Trophoblast cell (in vitro differentiated cells and primary cell): ENCODE measurements at regions not wholly inside any gene's neighbourhood (a gene's known extent, or its start where the extent isn't known, plus 50 kb on each side); places are given as distances from the start of the nearest gene placed in this dataset.
"Not testable (repeated sequence)": the region's sequence is repeated elsewhere in the genome, so short reads cannot be mapped to it uniquely, and the experiment has no call there.

Source experiments
- DNase-seq, 2 donors: peaks; one replicate each; pipeline ENCODE4 v3.0.0-alpha.2; 2016
- H2AFZ ChIP-seq: 2 replicates; pipeline ENCODE4 v1.6.1; 2013; ENCODE audit warnings: low read length, moderate library complexity, mild to moderate bottlenecking; ENCODE audit not compliant: insufficient read depth, poor library complexity
- H2AK5ac ChIP-seq: 2 replicates; pipeline ENCODE4 v1.6.1; 2013; ENCODE audit warnings: mild to moderate bottlenecking, low read length
- H2BK120ac ChIP-seq: 2 replicates; pipeline ENCODE4 v1.6.1; 2013; ENCODE audit warnings: low read length, mild to moderate bottlenecking, moderate library complexity; ENCODE audit not compliant: insufficient read depth, poor library complexity
- H2BK12ac ChIP-seq: 2 replicates; pipeline ENCODE4 v1.6.1; 2013; ENCODE audit warnings: mild to moderate bottlenecking, low read length, moderate library complexity
- H2BK5ac ChIP-seq: 2 replicates; pipeline ENCODE4 v1.6.1; 2013; ENCODE audit warnings: low read length, low read depth, moderate library complexity, mild to moderate bottlenecking; ENCODE audit not compliant: poor library complexity
- H3K14ac ChIP-seq: 2 replicates; pipeline ENCODE4 v1.6.1; 2013; ENCODE audit warnings: mild to moderate bottlenecking, low read length
- H3K18ac ChIP-seq: 2 replicates; pipeline ENCODE4 v1.6.1; 2013; ENCODE audit warnings: mild to moderate bottlenecking, low read length
- H3K23ac ChIP-seq: 2 replicates; pipeline ENCODE4 v1.6.1; 2013; ENCODE audit warnings: low read length
- H3K27ac ChIP-seq: 2 replicates; pipeline ENCODE4 v1.5.1; 2013; ENCODE audit warnings: low read depth, mild to moderate bottlenecking, inconsistent platforms, low read length, moderate library complexity
- H3K27me3 ChIP-seq: 2 replicates; pipeline ENCODE4 v1.6.1; 2013; ENCODE audit warnings: inconsistent platforms, mild to moderate bottlenecking, low read length, moderate library complexity; ENCODE audit not compliant: insufficient read depth
- H3K36me3 ChIP-seq, 2 experiments: 1 replicate in 1 of 2; 2 replicates in 1 of 2; pipeline ENCODE4 v1.6.1; 2013; ENCODE audit warnings: low read length in 2 of 2, mild to moderate bottlenecking in 2 of 2, moderate library complexity in 1 of 2; ENCODE audit not compliant: insufficient read depth in 2 of 2, control insufficient read depth in 1 of 2
- H3K4ac ChIP-seq: 2 replicates; pipeline ENCODE4 v1.6.1; 2013; ENCODE audit warnings: low read depth, mild to moderate bottlenecking, low read length, moderate library complexity
- H3K4me1 ChIP-seq, 2 experiments: 1 replicate in 1 of 2; 2 replicates in 1 of 2; pipeline ENCODE4 v1.6.1; 2013; ENCODE audit warnings: low read length in 2 of 2, mild to moderate bottlenecking in 2 of 2, moderate library complexity in 1 of 2; ENCODE audit not compliant: insufficient read depth in 2 of 2, control insufficient read depth in 1 of 2
- H3K4me2 ChIP-seq: 2 replicates; pipeline ENCODE4 v1.6.1; 2013; ENCODE audit warnings: inconsistent platforms, mild to moderate bottlenecking, low read length, moderate library complexity
- H3K4me3 ChIP-seq: 2 replicates; pipeline ENCODE4 v1.5.1; 2013; ENCODE audit warnings: mild to moderate bottlenecking, low read depth, low read length, inconsistent platforms
- H3K79me1 ChIP-seq: one replicate; pipeline ENCODE4 v1.6.1; 2013; ENCODE audit warnings: low read length
- H3K79me2 ChIP-seq: 2 replicates; pipeline ENCODE4 v1.6.1; 2013; ENCODE audit warnings: low read length, mild to moderate bottlenecking; ENCODE audit not compliant: control insufficient read depth, insufficient read depth, poor library complexity
- H3K9ac ChIP-seq: 2 replicates; pipeline ENCODE4 v1.6.1; 2013; ENCODE audit warnings: mild to moderate bottlenecking, low read length
- H3K9me3 ChIP-seq: 2 replicates; pipeline ENCODE4 v1.6.1; 2013; ENCODE audit warnings: low read depth, mild to moderate bottlenecking, control low read depth, inconsistent platforms, low read length; ENCODE audit not compliant: insufficient read depth
- H4K12ac ChIP-seq: 2 replicates; pipeline ENCODE4 v1.6.1; 2013; ENCODE audit warnings: low read depth, mild to moderate bottlenecking, low read length, moderate library complexity
- H4K8ac ChIP-seq: 2 replicates; pipeline ENCODE4 v1.6.1; 2013; ENCODE audit warnings: low read depth, mild to moderate bottlenecking, low read length, moderate library complexity
- H4K91ac ChIP-seq: one replicate; pipeline ENCODE4 v1.6.1; 2013; ENCODE audit warnings: low read depth, mild to moderate bottlenecking, low read length, moderate library complexity
- WGBS: extraction: QIAGEN DNeasy Blood & Tissue Kit; methylation state at CpG from one replicate; pipeline ENCODE4 v1.1.7; 2013; ENCODE audit warnings: missing lambda C conversion rate; ENCODE audit not compliant: insufficient read length, insufficient coverage; ENCODE audit errors: extremely low coverage; 5-methylcytosine and 5-hydroxymethylcytosine counted together

DNA sequence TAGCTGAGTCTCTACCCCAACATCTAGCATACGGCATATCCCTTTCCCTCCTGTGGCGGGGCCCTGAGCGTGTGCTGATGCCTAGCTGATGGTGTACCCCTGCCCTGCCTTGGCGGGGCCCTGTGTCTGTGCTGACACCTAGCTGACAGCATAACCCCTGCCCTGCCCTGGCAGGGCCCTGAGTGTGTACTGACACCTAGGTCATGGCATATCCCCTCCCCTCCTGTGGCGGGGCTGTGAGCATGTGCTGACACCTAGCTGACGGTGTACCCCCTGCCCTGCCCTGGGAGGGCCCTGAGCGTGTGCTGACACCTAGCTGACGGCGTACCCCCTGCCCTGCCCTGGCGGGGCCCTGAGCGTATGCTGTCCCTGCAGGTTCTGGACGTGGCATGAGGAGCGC, 414.0 kb upstream of the AMELY start:
- Histone ChIP-seq H3K4me1 (no peaks in the 10 kb centered on the region), H3K18ac (no peak overlapping the region), H3K27ac (no peak overlapping the region), H2AK5ac (no peak overlapping the region), H2AFZ (no peak overlapping the region), H3K79me1 (no peaks in the 10 kb centered on the region), H4K8ac (no peak overlapping the region), H3K4ac (no peak overlapping the region), H2BK12ac (no peak overlapping the region), H2BK5ac (no peak overlapping the region), H3K27me3 (no peaks in the 10 kb centered on the region), H3K9ac (no peak overlapping the region), H3K14ac (no peak overlapping the region), H3K4me2 (no peak overlapping the region), H3K9me3 (no peaks in the 10 kb centered on the region), H4K12ac (no peak overlapping the region), H3K23ac (no peak overlapping the region), H4K91ac (no peak overlapping the region), H3K36me3 (peaks cover 14 to 18% of the 10 kb centered on the region in 2 experiments), H3K79me2 (no peaks in the 10 kb centered on the region), H3K4me3 (no peak overlapping the region), H2BK120ac (no peak overlapping the region)
- WGBS, result no CpG with 5 or more reads among the region's 13 CpGs
- no peak for DNase-seq

- no peak overlapping the region for H4K8ac ChIP-seq
- H3K4me1 ChIP-seq, result no peaks in the 10 kb centered on the region
- H3K27ac ChIP-seq, result no peak overlapping the region
- no peak overlapping the region for H3K4me2 ChIP-seq
- no peak overlapping the region for H2BK12ac ChIP-seq
- no peaks in the 10 kb centered on the region for H3K9me3 ChIP-seq
- H2AFZ ChIP-seq, result no peak overlapping the region
- no peak for DNase-seq
- H3K27me3 ChIP-seq, result no peaks in the 10 kb centered on the region
- H4K12ac ChIP-seq, result no peak overlapping the region
- H3K4me3 ChIP-seq, result no peak overlapping the region
- no peak overlapping the region for H3K18ac ChIP-seq
- H3K79me1 ChIP-seq, result no peaks in the 10 kb centered on the region
- no CpG with 5 or more reads among the region's 5 CpGs for WGBS
- no peaks in the 10 kb centered on the region for H3K79me2 ChIP-seq
- no peak overlapping the region for H3K14ac ChIP-seq
- H3K4ac ChIP-seq, result no peak overlapping the region
- no peak overlapping the region for H2AK5ac ChIP-seq
- H2BK5ac ChIP-seq, result no peak overlapping the region
- peaks cover 12 to 18% of the 10 kb centered on the region in 2 experiments for H3K36me3 ChIP-seq
- no peak overlapping the region for H3K23ac ChIP-seq
- no peak overlapping the region for H2BK120ac ChIP-seq
- H4K91ac ChIP-seq, result no peak overlapping the region
- no peak overlapping the region for H3K9ac ChIP-seq
Observed at GRCh38 chrY:7320751-7321150, 409.2 kb upstream of the AMELY start.

- H4K91ac ChIP-seq, H2BK12ac ChIP-seq: not testable (repeated sequence)
Observed at GRCh38 chrY:7320171-7320570, 408.6 kb upstream of the AMELY start.

GRCh38 chrY:7318122-7318521, 406.6 kb upstream of the AMELY start:
- no peak overlapping the region for H3K18ac ChIP-seq
- no peak overlapping the region for H3K4ac ChIP-seq
- H4K91ac ChIP-seq, result no peak overlapping the region
- no peak overlapping the region for H3K4me2 ChIP-seq
- peaks cover 9 to 12% of the 10 kb centered on the region in 2 experiments for H3K36me3 ChIP-seq
- no peak overlapping the region for H4K8ac ChIP-seq
- H2AFZ ChIP-seq, result no peak overlapping the region
- no peak overlapping the region for H2AK5ac ChIP-seq
- H3K4me1 ChIP-seq, result no peaks in the 10 kb centered on the region
- H4K12ac ChIP-seq, result no peak overlapping the region
- H3K79me2 ChIP-seq, result no peaks in the 10 kb centered on the region
- no peak overlapping the region for H3K9ac ChIP-seq
- no peak overlapping the region for H3K14ac ChIP-seq
- no peaks in the 10 kb centered on the region for H3K79me1 ChIP-seq
- H2BK12ac ChIP-seq, result no peak overlapping the region
- no peak overlapping the region for H2BK120ac ChIP-seq
- H3K27ac ChIP-seq, result no peak overlapping the region
- no peak overlapping the region for H3K4me3 ChIP-seq
- DNase-seq, result no peak
- H3K27me3 ChIP-seq, result no peaks in the 10 kb centered on the region
- no CpG with 5 or more reads among the region's 5 CpGs for WGBS
- no peak overlapping the region for H3K23ac ChIP-seq
- no peaks in the 10 kb centered on the region for H3K9me3 ChIP-seq
- no peak overlapping the region for H2BK5ac ChIP-seq

More at GRCh38 chrY:7320171-7320570, 408.6 kb upstream of the AMELY start:
- not testable (repeated sequence) for H3K4me1 ChIP-seq, H3K4ac ChIP-seq, DNase-seq, H4K8ac ChIP-seq, H3K4me3 ChIP-seq, H3K27me3 ChIP-seq, H3K27ac ChIP-seq, H2AFZ ChIP-seq, H3K14ac ChIP-seq, H3K9me3 ChIP-seq, H4K12ac ChIP-seq, H3K18ac ChIP-seq, H3K79me1 ChIP-seq, H3K23ac ChIP-seq, H3K79me2 ChIP-seq, H3K4me2 ChIP-seq, H2AK5ac ChIP-seq, H3K9ac ChIP-seq, H2BK120ac ChIP-seq, H2BK5ac ChIP-seq
- H3K36me3 ChIP-seq, result peaks cover 10 to 14% of the 10 kb centered on the region in 2 experiments
- WGBS, result no CpG with 5 or more reads among the region's 4 CpGs
